ENCODE measurements at regions not wholly inside any gene's neighbourhood (a gene's known extent, or its start where the extent isn't known, plus 50 kb on each side); places are given as distances from the start of the nearest gene placed in this dataset.

DNA sequence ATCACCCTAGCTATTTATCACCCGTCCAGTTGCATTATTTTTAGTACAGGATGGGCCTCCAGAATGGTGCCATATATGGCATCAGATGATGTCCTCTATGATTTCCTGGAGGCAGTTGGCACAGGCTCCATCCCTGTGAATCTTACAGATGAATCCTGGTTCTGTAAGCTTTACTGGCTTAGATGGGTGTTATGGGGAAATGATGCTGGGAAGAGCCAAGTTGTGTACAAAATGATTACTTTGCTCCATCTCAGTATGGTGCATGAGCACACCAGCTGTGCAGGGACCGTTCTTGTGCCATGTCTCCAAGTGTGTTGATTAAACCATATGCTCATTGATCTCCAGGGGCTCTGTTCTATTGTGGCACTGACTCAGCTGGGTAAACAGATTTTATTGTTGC is 755.7 kb downstream of the TLR4 start:
- TF ChIP-seq GABPA (IDR thresholded peaks at IDR 0.05; ENCODE audit: low read depth), result no peak
- TF ChIP-seq POLR2AphosphoS5 (IDR thresholded peaks at IDR 0.05; ENCODE audit: low read depth), result no peak
- no peak for TF ChIP-seq SPI1 (IDR thresholded peaks at IDR 0.05; ENCODE audit: borderline replicate concordance, low read depth)
- TF ChIP-seq, protein P1, sequence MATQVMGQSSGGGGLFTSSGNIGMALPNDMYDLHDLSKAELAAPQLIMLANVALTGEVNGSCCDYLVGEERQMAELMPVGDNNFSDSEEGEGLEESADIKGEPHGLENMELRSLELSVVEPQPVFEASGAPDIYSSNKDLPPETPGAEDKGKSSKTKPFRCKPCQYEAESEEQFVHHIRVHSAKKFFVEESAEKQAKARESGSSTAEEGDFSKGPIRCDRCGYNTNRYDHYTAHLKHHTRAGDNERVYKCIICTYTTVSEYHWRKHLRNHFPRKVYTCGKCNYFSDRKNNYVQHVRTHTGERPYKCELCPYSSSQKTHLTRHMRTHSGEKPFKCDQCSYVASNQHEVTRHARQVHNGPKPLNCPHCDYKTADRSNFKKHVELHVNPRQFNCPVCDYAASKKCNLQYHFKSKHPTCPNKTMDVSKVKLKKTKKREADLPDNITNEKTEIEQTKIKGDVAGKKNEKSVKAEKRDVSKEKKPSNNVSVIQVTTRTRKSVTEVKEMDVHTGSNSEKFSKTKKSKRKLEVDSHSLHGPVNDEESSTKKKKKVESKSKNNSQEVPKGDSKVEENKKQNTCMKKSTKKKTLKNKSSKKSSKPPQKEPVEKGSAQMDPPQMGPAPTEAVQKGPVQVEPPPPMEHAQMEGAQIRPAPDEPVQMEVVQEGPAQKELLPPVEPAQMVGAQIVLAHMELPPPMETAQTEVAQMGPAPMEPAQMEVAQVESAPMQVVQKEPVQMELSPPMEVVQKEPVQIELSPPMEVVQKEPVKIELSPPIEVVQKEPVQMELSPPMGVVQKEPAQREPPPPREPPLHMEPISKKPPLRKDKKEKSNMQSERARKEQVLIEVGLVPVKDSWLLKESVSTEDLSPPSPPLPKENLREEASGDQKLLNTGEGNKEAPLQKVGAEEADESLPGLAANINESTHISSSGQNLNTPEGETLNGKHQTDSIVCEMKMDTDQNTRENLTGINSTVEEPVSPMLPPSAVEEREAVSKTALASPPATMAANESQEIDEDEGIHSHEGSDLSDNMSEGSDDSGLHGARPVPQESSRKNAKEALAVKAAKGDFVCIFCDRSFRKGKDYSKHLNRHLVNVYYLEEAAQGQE (IDR thresholded peaks at IDR 0.05; ENCODE audit: insufficient replicate concordance, low read depth), result no peak
- no peak for TF ChIP-seq CTCF (IDR thresholded peaks at IDR 0.05; ENCODE audit: insufficient read depth, low read length)
- DNase-seq (ENCODE audit: low read depth in 1 of 2, low spot score in 1 of 2), result no peak
- no peaks in the 10 kb centered on the region for H3K27me3 ChIP-seq (ENCODE audit: insufficient read depth, poor library complexity, severe bottlenecking)
- no peak overlapping the region for H3K4me3 ChIP-seq (replicated peaks; ENCODE audit: insufficient read depth, low read length)
- no peak overlapping the region for H3K27ac ChIP-seq (replicated peaks)

DNA sequence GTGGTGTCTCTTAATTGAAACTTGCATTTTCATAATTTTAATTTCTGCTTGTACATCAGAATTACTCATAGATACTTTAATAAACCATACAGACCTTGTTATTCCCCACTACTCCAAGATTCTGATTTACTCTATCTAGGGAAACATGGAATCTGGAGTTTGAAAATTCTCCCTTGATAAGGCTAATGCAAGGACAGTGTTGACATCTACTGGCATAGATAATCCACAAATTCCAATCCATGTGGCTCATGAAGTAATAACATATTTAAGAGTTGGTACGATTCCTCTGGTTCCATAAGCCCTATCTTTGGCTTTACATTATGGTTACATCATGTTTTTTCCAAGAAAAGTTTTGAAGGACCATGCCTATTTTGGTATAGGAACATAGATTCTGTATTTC is 759.2 kb downstream of the TLR4 start:
- no peak for DNase-seq (ENCODE audit: low read depth in 1 of 2, low spot score in 1 of 2)
- Histone ChIP-seq H3K4me3 (replicated peaks; ENCODE audit: insufficient read depth, low read length) (no peak overlapping the region), H3K27me3 (ENCODE audit: insufficient read depth, poor library complexity, severe bottlenecking) (no peaks in the 10 kb centered on the region), H3K27ac (replicated peaks) (no peak overlapping the region)
- TF ChIP-seq SPI1 (IDR thresholded peaks at IDR 0.05; ENCODE audit: borderline replicate concordance, low read depth) (no peak), GABPA (IDR thresholded peaks at IDR 0.05; ENCODE audit: low read depth) (no peak), CTCF (IDR thresholded peaks at IDR 0.05; ENCODE audit: insufficient read depth, low read length) (no peak)
- TF ChIP-seq, protein P1 (IDR thresholded peaks at IDR 0.05; ENCODE audit: insufficient replicate concordance, low read depth), result no peak

- no peaks in the 10 kb centered on the region for H3K27me3 ChIP-seq (ENCODE audit: insufficient read depth, poor library complexity, severe bottlenecking)
- no peak for DNase-seq (ENCODE audit: low read depth in 1 of 2, low spot score in 1 of 2)
- no peak overlapping the region for H3K4me3 ChIP-seq (replicated peaks; ENCODE audit: insufficient read depth, low read length)
- TF ChIP-seq POLR2AphosphoS5 (IDR thresholded peaks at IDR 0.05; ENCODE audit: low read depth), result no peak
- TF ChIP-seq, protein P1 (IDR thresholded peaks at IDR 0.05; ENCODE audit: insufficient replicate concordance, low read depth), result no peak
- TF ChIP-seq SPI1 (IDR thresholded peaks at IDR 0.05; ENCODE audit: borderline replicate concordance, low read depth), result no peak
- TF ChIP-seq GABPA (IDR thresholded peaks at IDR 0.05; ENCODE audit: low read depth), result no peak
- no peak overlapping the region for H3K27ac ChIP-seq (replicated peaks)
Observed at GRCh38 chr9:118473521-118473920, 769.3 kb downstream of the TLR4 start.

GRCh38 chr9:118478752-118479151 is 774.5 kb downstream of the TLR4 start:
- TF ChIP-seq, protein P1 (IDR thresholded peaks at IDR 0.05; ENCODE audit: insufficient replicate concordance, low read depth), result no peak
- TF ChIP-seq GABPA (IDR thresholded peaks at IDR 0.05; ENCODE audit: low read depth) (no peak), POLR2AphosphoS5 (IDR thresholded peaks at IDR 0.05; ENCODE audit: low read depth) (no peak), SPI1 (IDR thresholded peaks at IDR 0.05; ENCODE audit: borderline replicate concordance, low read depth) (no peak)
- no peak overlapping the region for H3K4me3 ChIP-seq (replicated peaks; ENCODE audit: insufficient read depth, low read length)
- DNase-seq (ENCODE audit: low read depth in 1 of 2, low spot score in 1 of 2), result no peak
- no peak overlapping the region for H3K27ac ChIP-seq (replicated peaks)
- no peaks in the 10 kb centered on the region for H3K27me3 ChIP-seq (ENCODE audit: insufficient read depth, poor library complexity, severe bottlenecking)

Measured in HL-60 (cell line).